MM.1S (cell line): ENCODE measurements at regions not wholly inside any gene's neighbourhood (a gene's known extent, or its start where the extent isn't known, plus 50 kb on each side); places are given as distances from the start of the nearest gene placed in this dataset.

Experiments
- DNase-seq: peaks from one replicate; pipeline ENCODE4 v3.0.0-alpha.2; 2015
- H2AFZ ChIP-seq: fragments of 300-600 bp; sonication (generic); 2 replicates; pipeline ENCODE4 v1.6.0; 2016; ENCODE audit warnings: antibody characterized with exemption, low read length
- H3F3A ChIP-seq: fragments of 300-600 bp; sonication (generic); 2 replicates; pipeline ENCODE4 v1.6.1; 2016; ENCODE audit warnings: mild to moderate bottlenecking, antibody characterized with exemption, low read length, moderate library complexity, mixed read lengths; ENCODE audit not compliant: insufficient read depth
- H3K27ac ChIP-seq: fragments of 300-600 bp; sonication (generic); 2 replicates; pipeline ENCODE4 v1.5.1; 2016; ENCODE audit warnings: mild to moderate bottlenecking, low read length
- H3K27me3 ChIP-seq: fragments of 300-600 bp; sonication (generic); replicated peaks from 2 replicates; pipeline ENCODE4 v1.6.0; 2016; ENCODE audit warnings: low read length; ENCODE audit not compliant: insufficient read depth
- H3K36me3 ChIP-seq: fragments of 300-600 bp; sonication (generic); replicated peaks from 2 replicates; pipeline ENCODE4 v1.6.1; 2016; ENCODE audit warnings: mild to moderate bottlenecking, low read length, mixed read lengths; ENCODE audit not compliant: insufficient read depth
- H3K4me1 ChIP-seq: fragments of 300-600 bp; sonication (generic); 2 replicates; pipeline ENCODE4 v1.6.1; 2016; ENCODE audit warnings: low read length, mixed read lengths
- H3K4me2 ChIP-seq: fragments of 300-600 bp; sonication (generic); 2 replicates; pipeline ENCODE4 v1.6.0; 2016; ENCODE audit warnings: low read depth, low read length
- H3K4me3 ChIP-seq: fragments of 300-600 bp; sonication (generic); 2 replicates; pipeline ENCODE4 v1.5.1; 2016; ENCODE audit warnings: low read length, mixed read lengths
- H3K79me2 ChIP-seq: fragments of 300-600 bp; sonication (generic); 2 replicates; pipeline ENCODE4 v1.6.1; 2016; ENCODE audit warnings: mixed run types, low read length, mixed read lengths
- H3K9ac ChIP-seq: fragments of 300-600 bp; sonication (generic); 2 replicates; pipeline ENCODE4 v1.6.1; 2016; ENCODE audit warnings: low read length, mixed read lengths
- H3K9me2 ChIP-seq: fragments of 300-600 bp; sonication (generic); replicated peaks from 2 replicates; pipeline ENCODE4 v1.6.1; 2016; ENCODE audit warnings: mild to moderate bottlenecking, low read length, mixed read lengths; ENCODE audit not compliant: insufficient read depth
- H3K9me3 ChIP-seq: fragments of 300-600 bp; sonication (generic); replicated peaks from 2 replicates; pipeline ENCODE4 v1.6.1; 2016; ENCODE audit warnings: mild to moderate bottlenecking, low read length, mixed read lengths; ENCODE audit not compliant: insufficient read depth
- H4K20me1 ChIP-seq: fragments of 300-600 bp; sonication (generic); 2 replicates; pipeline ENCODE4 v1.6.1; 2016; ENCODE audit warnings: mild to moderate bottlenecking, low read length, moderate library complexity, mixed read lengths; ENCODE audit not compliant: insufficient read depth
- CTCF ChIP-seq: fragments of 300-600 bp; sonication (generic); IDR thresholded peaks from 2 replicates; pipeline ENCODE4 v1.5.1; 2016; ENCODE audit warnings: antibody characterized with exemption, low read length, mixed read lengths
- EZH2 ChIP-seq: fragments of 300-600 bp; sonication (generic); optimal IDR thresholded peaks from 2 replicates; pipeline ENCODE3; 2017; ENCODE audit warnings: low read depth, mild to moderate bottlenecking, antibody characterized with exemption, low read length, mixed read lengths
- EZH2phosphoT487 ChIP-seq: fragments of 300-600 bp; sonication (generic); IDR thresholded peaks from 2 replicates; pipeline ENCODE4 v1.6.1; 2018; ENCODE audit warnings: antibody characterized with exemption, low read length

DNA sequence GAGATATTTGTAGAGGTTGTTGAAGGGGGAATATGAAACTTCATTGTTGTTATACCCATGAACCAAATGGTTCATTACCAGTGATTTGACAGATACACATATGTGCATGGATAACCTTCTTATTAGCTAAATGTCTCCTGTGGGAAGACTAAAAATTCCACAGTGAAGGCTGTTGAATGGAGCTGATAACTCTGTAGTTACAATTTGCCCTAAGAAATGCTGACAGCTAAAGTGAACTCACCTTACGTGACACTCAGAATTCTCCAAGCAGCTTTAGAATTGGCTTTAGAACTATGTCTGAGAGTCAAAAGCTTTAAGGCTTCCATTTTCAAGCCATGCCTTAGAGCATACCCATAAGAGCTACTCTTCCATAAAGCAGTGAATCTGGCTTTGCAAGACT is 276.9 kb downstream of the PRELID2 start:
- Histone ChIP-seq H3K9me2 (no peaks in the 10 kb centered on the region), H3F3A (no peaks in the 10 kb centered on the region), H3K4me2 (no peak overlapping the region), H4K20me1 (no peaks in the 10 kb centered on the region), H3K4me1 (no peaks in the 10 kb centered on the region), H3K79me2 (no peaks in the 10 kb centered on the region), H3K9ac (no peak overlapping the region), H3K36me3 (no peaks in the 10 kb centered on the region), H3K9me3 (no peaks in the 10 kb centered on the region), H3K4me3 (no peak overlapping the region), H2AFZ (no peak overlapping the region), H3K27ac (no peak overlapping the region), H3K27me3 (no peaks in the 10 kb centered on the region)
- TF ChIP-seq EZH2phosphoT487 (no peak), EZH2 (no peak), CTCF (no peak)
- DNase-seq: no peak

- DNase-seq: no peak
- Histone ChIP-seq H4K20me1 (no peaks in the 10 kb centered on the region), H3K4me1 (no peaks in the 10 kb centered on the region), H3K27ac (no peak overlapping the region), H3K9ac (no peak overlapping the region), H3F3A (no peaks in the 10 kb centered on the region), H3K36me3 (no peaks in the 10 kb centered on the region), H3K9me3 (no peaks in the 10 kb centered on the region), H3K9me2 (no peaks in the 10 kb centered on the region), H2AFZ (no peak overlapping the region), H3K27me3 (no peaks in the 10 kb centered on the region), H3K4me2 (no peak overlapping the region), H3K79me2 (no peaks in the 10 kb centered on the region), H3K4me3 (no peak overlapping the region)
- no peak for TF ChIP-seq CTCF
- TF ChIP-seq EZH2: no peak
- TF ChIP-seq EZH2phosphoT487: no peak
Observed at GRCh38 chr5:145557345-145557744, 277.8 kb downstream of the PRELID2 start.

- no peak for DNase-seq
- Histone ChIP-seq H2AFZ (no peak overlapping the region), H4K20me1 (no peaks in the 10 kb centered on the region), H3K4me2 (no peak overlapping the region), H3F3A (no peaks in the 10 kb centered on the region), H3K27ac (no peak overlapping the region), H3K27me3 (no peaks in the 10 kb centered on the region), H3K9ac (no peak overlapping the region), H3K9me2 (no peaks in the 10 kb centered on the region), H3K4me1 (no peaks in the 10 kb centered on the region; the same call in 1 of the 2 replicates), H3K36me3 (no peaks in the 10 kb centered on the region), H3K4me3 (no peak overlapping the region), H3K79me2 (no peaks in the 10 kb centered on the region), H3K9me3 (no peaks in the 10 kb centered on the region)
- TF ChIP-seq CTCF (no peak), EZH2 (no peak), EZH2phosphoT487 (no peak)
Observed at GRCh38 chr5:145554399-145554798, 280.7 kb downstream of the PRELID2 start.
